ENCODE measurements at regions not wholly inside any gene's neighbourhood (a gene's known extent, or its start where the extent isn't known, plus 50 kb on each side); places are given as distances from the start of the nearest gene placed in this dataset.
"Not testable (repeated sequence)": the region's sequence is repeated elsewhere in the genome, so short reads cannot be mapped to it uniquely, and the experiment has no call there.

- Histone ChIP-seq H3K4me1 (ENCODE audit: control insufficient read depth in 1 of 2, insufficient read depth in 1 of 2, low read depth in 1 of 2, low read length in 1 of 2) (peaks cover 50% of the 10 kb centered on the region in 2 experiments), H3K36me3 (no peaks in the 10 kb centered on the region), H3K27ac (peak overlapping the region; percentile 83), H3K4me3 (ENCODE audit: low read depth in 1 of 2, low read length in 1 of 2) (no peak overlapping the region), H3K27me3 (no peaks in the 10 kb centered on the region), H3K9me3 (no peaks in the 10 kb centered on the region)
- TF ChIP-seq, protein P1, sequence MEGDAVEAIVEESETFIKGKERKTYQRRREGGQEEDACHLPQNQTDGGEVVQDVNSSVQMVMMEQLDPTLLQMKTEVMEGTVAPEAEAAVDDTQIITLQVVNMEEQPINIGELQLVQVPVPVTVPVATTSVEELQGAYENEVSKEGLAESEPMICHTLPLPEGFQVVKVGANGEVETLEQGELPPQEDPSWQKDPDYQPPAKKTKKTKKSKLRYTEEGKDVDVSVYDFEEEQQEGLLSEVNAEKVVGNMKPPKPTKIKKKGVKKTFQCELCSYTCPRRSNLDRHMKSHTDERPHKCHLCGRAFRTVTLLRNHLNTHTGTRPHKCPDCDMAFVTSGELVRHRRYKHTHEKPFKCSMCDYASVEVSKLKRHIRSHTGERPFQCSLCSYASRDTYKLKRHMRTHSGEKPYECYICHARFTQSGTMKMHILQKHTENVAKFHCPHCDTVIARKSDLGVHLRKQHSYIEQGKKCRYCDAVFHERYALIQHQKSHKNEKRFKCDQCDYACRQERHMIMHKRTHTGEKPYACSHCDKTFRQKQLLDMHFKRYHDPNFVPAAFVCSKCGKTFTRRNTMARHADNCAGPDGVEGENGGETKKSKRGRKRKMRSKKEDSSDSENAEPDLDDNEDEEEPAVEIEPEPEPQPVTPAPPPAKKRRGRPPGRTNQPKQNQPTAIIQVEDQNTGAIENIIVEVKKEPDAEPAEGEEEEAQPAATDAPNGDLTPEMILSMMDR (IDR thresholded peaks at IDR 0.05), result no peak
Measured at GRCh38 chr14:89728964-89729363, 225.6 kb downstream of the EFCAB11 start.

DNA sequence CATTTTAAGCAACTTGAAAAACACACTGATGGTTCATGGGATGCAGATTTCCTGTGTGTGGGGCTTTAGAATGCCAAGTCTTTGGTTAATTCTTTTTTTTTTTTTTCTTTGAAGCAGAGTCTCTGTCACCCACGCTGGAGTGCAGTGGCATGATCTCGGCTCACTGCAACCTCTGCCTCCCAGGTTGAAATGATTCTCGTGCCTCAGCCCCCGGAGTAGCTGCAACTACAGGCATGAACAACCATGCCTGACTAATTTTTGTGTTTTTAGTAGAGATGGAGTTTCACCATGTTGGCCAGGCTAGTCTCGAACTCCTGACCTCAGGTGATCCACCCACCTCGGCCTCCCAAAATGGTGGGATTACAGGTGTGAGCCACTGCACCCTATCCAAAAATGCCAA lies 228.3 kb downstream of the EFCAB11 start:
- H3K4me1 ChIP-seq (ENCODE audit: control insufficient read depth in 1 of 2, insufficient read depth in 1 of 2, low read depth in 1 of 2, low read length in 1 of 2), result peaks cover 68 to 69% of the 10 kb centered on the region in 2 experiments
- not testable (repeated sequence) for H3K27ac ChIP-seq; H3K36me3 ChIP-seq; H3K4me3 ChIP-seq (ENCODE audit: low read depth in 1 of 2, low read length in 1 of 2); H3K27me3 ChIP-seq; H3K9me3 ChIP-seq

- peaks cover 68 to 69% of the 10 kb centered on the region in 2 experiments for H3K4me1 ChIP-seq (ENCODE audit: control insufficient read depth in 1 of 2, insufficient read depth in 1 of 2, low read depth in 1 of 2, low read length in 1 of 2)
- no peaks in the 10 kb centered on the region for H3K36me3 ChIP-seq
- H3K27ac ChIP-seq, result peak overlapping the region; percentile 99
- TF ChIP-seq, protein P1 (IDR thresholded peaks at IDR 0.05), result no peak
- no peaks in the 10 kb centered on the region for H3K27me3 ChIP-seq
- no peaks in the 10 kb centered on the region for H3K9me3 ChIP-seq
- peak overlapping the region; percentile 44 to 51 for H3K4me3 ChIP-seq (ENCODE audit: low read depth in 1 of 2, low read length in 1 of 2)
Measured at GRCh38 chr14:89724628-89724960, 229.9 kb downstream of the EFCAB11 start.

- Histone ChIP-seq H3K36me3 (no peaks in the 10 kb centered on the region), H3K27me3 (no peaks in the 10 kb centered on the region), H3K9me3 (no peaks in the 10 kb centered on the region), H3K4me3 (ENCODE audit: low read depth in 1 of 2, low read length in 1 of 2) (peak overlapping the region; percentile 44 to 51), H3K27ac (peak overlapping the region; percentile 99), H3K4me1 (ENCODE audit: control insufficient read depth in 1 of 2, insufficient read depth in 1 of 2, low read depth in 1 of 2, low read length in 1 of 2) (peaks cover 68 to 69% of the 10 kb centered on the region in 2 experiments)
- TF ChIP-seq, protein P1 (IDR thresholded peaks at IDR 0.05), result no peak
Measured at GRCh38 chr14:89723930-89724627, 230.5 kb downstream of the EFCAB11 start.

- Histone ChIP-seq H3K36me3 (no peaks in the 10 kb centered on the region), H3K4me1 (ENCODE audit: control insufficient read depth in 1 of 2, insufficient read depth in 1 of 2, low read depth in 1 of 2, low read length in 1 of 2) (peaks cover 75 to 79% of the 10 kb centered on the region in 2 experiments), H3K4me3 (ENCODE audit: low read depth in 1 of 2, low read length in 1 of 2) (peak overlapping the region in 1 of 2 experiments; percentile 56), H3K27me3 (no peaks in the 10 kb centered on the region), H3K27ac (peak overlapping the region; percentile 99), H3K9me3 (no peaks in the 10 kb centered on the region)
- TF ChIP-seq, protein P1 (IDR thresholded peaks at IDR 0.05), result no peak
Measured at GRCh38 chr14:89721956-89722355, 232.6 kb downstream of the EFCAB11 start.

All from neutrophil (primary cell).